HG02763 (cell line): ENCODE measurements at regions not wholly inside any gene's neighbourhood (a gene's known extent, or its start where the extent isn't known, plus 50 kb on each side); places are given as distances from the start of the nearest gene placed in this dataset.

Experiments
- ATAC-seq: cut with Tn5 transposase; IDR thresholded peaks from one replicate; pipeline ENCODE4 v1.9.1; 2021; ENCODE audit warnings: mild to moderate bottlenecking, moderate library complexity; ENCODE audit not compliant: unreplicated experiment

DNA sequence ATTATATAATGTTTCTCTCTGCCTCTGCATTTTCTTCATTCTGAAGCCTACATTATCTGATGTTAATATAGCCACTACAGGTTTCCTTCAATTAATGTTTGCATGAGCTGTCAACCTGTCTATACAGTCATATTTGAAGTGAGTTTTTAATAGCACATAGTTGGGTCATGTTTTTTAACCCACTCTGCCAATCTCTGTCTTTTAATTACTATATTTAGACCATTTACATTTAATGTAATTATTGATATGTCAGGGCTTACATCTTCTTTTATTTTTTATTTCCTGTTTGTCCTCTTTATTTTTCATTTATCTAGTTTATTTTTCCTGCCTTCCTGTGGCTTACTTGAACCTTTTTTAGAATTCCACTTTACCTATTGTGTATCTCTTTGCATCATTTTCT, 124.3 kb upstream of the PDE1C start:
- no peak for ATAC-seq

- ATAC-seq, result no peak
Observed at GRCh38 chr7:32191305-32191704, 121.1 kb upstream of the PDE1C start.

DNA sequence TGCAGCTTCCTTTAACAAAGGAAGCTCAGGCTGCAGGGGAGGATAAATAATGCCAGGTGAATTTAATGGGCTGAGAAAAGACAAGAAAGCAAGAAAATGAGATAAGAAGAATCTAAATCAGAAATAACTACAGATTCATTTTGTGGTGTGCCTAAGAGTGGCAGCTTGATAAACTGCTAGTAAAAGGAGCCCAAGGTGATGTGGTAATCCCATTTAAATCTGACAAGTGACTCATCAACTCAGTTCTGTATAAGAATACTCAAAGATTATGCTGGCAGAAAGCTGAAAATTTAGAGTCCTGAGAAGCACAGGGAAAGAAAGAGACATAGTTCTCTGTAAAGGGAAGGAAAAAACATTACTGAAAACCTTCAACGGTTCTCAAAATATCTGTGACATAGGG, 109.4 kb upstream of the PDE1C start:
- ATAC-seq, result no peak

DNA sequence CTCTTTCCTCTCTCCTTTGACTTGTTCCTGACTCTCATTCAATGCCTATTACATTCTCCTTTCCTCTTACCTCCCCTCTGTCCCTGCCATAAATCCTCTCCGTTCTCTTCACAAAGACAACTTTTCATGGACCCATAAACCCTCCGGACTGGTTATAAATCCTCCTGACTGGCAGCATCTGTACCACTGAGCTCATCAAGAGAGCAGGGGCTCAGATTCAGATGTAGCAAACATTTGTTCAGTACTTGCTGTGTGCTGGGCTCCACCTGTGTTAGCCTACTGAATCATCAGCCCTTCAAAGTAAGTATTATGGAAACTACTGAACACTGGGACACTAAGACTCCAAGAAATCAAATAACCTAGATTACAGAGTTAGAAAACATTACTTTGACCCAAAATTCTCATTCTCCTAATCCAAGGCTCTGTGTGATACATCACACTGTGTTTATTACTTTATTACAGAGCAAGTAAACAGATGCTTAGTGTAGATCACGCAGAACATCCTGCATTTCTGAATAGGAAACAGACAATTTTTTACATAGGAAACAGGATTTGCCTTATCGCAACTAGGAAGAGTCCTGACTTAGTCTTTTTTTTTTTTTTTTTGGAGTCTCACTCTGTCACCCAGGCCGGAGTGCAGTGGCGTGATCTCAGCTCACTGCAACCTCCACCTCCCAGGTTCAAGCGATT, 108.6 kb upstream of the PDE1C start:
- no peak for ATAC-seq

DNA sequence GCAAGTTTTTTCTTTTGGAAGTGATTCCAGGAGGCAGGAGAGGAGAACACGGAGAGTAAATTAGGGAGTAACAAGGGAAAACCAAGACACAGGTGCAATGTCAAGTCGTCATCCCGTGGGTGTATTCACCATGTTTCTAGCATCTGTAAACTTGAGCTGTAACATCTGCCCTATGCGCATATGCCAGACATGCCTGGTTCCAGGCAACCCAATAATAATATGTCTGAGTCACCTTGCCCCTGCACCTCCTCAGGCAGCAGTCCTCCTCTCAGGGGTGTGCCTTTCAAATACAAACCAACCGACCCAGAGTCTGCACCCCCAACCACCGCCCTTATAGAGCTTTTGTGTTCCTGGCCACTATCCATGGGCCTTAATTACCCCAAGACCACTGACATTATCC, 107.0 kb upstream of the PDE1C start:
- no peak for ATAC-seq

DNA sequence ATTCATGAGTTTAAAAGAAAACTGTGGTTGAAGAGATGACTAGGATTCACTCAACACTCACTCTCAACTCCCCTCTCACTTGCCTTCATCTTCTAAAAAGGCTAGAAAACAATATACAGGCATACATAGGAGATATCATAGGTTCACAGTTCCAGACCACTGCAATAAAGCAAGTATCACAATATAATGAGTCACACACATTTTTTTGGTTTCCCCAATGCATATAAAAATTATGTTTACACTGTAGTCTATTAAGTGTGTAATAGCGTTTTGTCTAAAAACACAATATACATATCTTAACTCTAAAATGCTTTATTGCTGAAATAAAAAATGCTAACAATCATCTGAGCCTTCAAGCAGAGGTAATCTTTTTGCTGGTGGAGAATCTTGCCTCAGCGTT, 104.9 kb upstream of the PDE1C start:
- no peak for ATAC-seq

DNA sequence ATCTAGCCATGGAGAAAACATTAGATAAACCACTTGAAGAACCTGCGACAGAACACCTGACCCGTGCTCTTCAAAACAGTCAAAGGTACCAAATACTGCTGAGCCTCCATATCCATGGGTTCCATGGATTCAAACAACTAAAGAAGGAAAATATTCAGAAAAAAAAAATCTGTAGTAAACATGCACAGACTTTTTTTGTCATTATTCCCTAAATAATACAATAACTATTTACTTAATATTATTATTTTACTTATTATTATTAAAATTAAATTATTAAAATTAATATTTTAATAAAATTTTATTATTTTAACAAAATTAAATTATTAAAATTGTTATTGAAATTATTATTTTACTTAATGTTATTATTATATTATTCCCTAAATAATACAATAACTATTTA, 101.0 kb upstream of the PDE1C start:
- ATAC-seq, result no peak

DNA sequence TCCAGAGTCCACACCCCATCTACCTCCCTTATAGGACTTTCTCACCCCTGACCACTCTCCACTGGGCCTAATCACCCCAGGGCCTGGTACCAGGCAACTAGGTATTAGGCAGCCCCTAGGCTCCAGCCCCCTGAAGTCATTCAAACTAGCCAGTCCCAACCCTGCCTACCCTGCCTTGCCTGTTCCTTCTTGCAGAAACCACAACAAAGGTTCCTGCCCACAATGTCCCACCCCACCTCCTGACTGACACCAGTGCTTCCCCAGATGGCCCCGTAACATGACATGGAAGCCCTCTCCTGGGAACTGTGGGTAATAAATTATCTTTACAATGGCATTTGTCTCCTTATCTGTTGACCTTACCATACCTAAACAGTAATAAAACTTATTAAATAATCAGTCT, 100.6 kb upstream of the PDE1C start:
- no peak for ATAC-seq

- ATAC-seq, result no peak
Observed at GRCh38 chr7:32169228-32169627, 99.0 kb upstream of the PDE1C start.

DNA sequence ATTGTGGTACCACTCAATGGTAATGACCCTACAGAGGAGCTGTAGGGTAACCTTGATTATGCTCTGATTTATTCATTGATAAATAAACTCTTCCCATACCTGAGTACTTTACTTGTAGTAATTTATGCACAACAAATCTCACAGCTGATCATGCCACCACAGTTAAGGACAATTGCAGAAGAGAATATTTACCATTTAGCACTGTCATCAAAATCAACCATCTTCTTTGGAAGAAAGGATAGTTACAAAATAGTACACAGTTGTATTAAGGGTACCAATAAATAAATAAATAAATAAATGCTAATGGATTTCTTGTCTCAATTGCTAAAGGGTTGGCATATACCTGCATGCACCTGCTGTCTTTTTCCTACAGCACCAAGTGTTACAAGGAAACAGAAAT, 97.6 kb upstream of the PDE1C start:
- no peak for ATAC-seq

GRCh38 chr7:32167256-32167655, 97.0 kb upstream of the PDE1C start:
- no peak for ATAC-seq

DNA sequence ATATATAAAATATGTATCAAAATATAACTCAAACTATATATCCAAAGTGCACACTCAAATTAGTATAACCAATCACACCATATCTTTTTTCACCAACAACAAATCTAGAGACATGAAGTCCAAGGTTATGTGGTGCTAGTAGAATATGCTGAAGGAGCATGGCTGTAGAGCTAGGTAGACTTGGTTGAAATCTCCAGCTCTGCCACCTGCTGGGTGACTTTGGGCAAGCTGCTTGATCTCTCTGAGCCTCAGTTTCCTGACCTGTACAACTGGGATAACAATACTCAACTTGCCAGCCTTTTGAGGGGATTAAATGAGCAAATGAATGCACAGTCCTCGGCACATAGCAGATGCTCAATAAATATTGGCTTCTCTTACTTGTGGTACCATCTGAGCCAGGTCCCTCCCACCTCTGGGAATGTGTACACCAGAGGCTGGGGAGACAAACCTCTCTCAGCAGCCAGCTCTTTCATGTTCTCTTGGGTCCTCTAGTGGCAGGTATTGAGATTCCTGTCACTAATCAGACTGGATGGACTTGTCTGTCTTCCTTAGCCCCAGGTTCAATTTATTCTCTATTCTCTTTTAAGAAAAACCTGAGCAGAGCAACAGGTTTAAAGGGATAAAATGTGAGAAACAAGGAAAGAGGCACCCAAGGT, 94.3 kb upstream of the PDE1C start:
- no peak for ATAC-seq

DNA sequence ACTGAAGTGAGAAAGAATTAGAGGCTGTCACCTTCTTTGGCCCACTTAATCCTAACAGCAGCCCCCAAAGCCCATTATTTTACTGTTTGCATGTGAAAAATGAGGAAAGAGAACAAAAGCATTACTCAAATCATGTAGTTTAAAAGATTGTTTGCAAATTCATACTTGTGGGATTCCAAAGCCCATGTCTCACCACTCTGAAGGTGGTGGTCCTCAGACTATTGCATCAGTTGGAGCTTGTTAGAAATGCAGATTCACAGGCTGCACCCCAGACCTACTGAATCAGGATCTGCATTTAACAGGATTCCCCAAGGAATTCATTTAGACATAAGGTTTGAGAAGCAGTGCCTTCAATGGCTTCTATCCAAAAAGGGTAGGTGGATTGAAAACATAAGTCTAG, 93.7 kb upstream of the PDE1C start:
- ATAC-seq, result no peak

GRCh38 chr7:32163141-32163806, 93.1 kb upstream of the PDE1C start:
- ATAC-seq, result no peak

DNA sequence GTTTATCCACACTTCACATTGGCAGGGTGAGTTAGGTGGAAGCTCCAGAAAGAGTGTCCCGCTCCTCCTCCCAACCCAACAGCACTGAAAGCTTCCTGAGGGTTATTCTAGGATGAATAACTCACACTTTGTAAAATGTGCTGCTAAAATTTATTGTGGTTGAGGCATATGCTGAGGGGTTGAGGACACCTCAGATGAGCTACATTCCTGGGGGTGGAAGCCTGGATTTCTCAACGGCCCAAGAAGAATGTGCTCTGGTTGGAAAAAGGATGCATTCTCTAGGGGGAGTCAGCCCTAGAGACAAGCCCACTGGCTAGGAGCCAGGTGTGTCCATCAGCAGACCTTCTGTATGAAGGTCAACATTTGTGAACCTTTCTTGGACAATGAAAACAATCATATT, 91.5 kb upstream of the PDE1C start:
- ATAC-seq, result no peak

DNA sequence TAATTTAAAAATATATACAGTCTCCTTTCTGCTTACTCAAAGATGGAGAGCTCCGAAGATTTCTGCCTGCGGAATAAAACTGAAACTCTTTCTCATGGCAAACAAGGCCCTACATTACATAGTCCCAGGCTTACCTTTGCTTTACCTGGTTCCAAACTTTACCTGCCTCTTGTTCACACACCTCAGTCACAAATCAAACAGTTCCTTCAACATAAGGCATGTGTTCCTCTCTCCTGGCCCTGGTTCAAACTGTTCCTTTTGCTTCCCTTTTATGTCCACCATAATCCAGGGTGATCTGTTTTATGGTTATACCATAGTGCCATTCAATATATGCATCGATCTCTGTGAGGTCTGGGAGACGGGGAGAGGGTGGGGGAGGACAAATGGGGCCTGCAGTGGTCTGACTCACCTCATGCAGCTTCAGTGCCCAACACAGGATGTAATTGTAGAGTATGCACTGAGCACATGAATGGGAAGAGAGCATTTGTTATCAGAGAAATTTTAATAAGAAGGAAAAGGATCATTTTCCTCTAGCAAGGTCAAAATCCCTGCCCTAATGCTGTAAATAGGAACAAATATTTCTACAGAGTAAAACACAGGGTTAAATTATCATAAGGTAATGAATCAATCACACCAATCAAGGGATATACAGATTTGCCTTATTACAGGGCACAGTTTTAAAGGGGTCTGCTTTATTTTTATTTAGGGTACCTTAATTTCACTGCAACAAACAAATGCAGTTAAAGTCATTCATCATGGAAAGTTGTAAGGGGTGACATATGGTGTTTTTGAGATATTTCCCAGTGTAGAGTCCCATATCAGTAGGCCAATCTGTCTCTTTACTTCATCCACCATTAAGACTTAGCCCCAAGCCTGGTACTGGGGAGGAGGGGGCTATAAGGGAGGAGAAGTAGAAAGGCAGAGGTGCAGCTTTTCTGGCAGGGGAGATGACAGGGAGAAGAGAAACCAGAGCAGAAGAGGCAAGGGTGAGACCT, 88.8 kb upstream of the PDE1C start:
- no peak for ATAC-seq

- no peak for ATAC-seq
Observed at GRCh38 chr7:32158076-32158475, 87.9 kb upstream of the PDE1C start.

GRCh38 chr7:32155712-32156111, 85.5 kb upstream of the PDE1C start:
- ATAC-seq, result no peak

DNA sequence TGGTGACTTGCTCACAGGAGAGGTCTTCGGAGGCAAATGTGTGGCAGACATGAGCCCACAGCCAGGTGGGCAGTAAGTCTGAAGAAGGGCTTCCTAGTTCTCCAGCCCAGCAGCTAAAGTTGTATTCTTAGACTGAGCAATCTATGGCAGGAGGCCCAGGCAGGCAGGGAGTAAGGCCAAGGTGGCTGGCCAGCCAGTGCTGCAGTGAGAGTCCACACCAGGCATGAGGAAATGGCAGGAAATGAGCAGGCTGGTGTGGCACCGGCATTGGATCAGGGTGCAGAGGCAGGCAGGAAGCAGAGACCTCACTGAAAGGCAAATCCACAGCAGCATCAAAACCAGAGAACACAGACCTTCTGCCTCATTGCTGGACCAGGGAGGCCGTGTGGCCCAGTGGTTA, 84.6 kb upstream of the PDE1C start:
- ATAC-seq, result no peak

DNA sequence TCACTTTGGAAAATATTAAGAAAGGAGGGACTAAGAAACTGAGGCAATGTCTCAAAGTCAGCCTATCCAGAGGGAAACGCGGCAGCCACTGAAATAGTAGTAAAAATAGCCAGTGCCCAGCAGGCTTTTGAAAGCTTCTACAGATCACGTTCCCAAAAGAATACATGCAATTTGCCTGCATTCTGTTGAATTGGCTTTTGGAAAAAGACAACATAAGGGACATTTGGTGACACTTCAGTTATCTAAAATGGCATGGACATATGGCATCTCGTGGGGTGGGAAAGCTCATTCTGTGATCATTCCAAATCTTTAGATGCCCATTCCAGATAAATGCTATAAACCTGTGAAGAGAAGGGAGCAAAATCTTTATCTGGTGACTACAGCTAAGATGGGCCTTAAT, 82.8 kb upstream of the PDE1C start:
- no peak for ATAC-seq

- no peak for ATAC-seq
Observed at GRCh38 chr7:32152576-32152975, 82.4 kb upstream of the PDE1C start.
